ENCODE measurements at regions not wholly inside any gene's neighbourhood (a gene's known extent, or its start where the extent isn't known, plus 50 kb on each side); places are given as distances from the start of the nearest gene placed in this dataset.

- no peak for TF ChIP-seq CTCF (conservative IDR thresholded peaks at IDR 0.05; ENCODE audit: low read depth, low read length)
- no peak overlapping the region for H3K4me3 ChIP-seq (ENCODE audit: low read depth, low read length)
- DNase-seq (ENCODE audit: low read depth): no peak
Measured at GRCh38 chr7:67375427-67375826, 378.8 kb downstream of the TYW1 start.

GRCh38 chr7:67377939-67378862 lies 381.6 kb downstream of the TYW1 start:
- peak; percentile 4 for DNase-seq (ENCODE audit: low read depth)
- H3K4me3 ChIP-seq (ENCODE audit: low read depth, low read length): no peak overlapping the region
- peak; percentile 73 for TF ChIP-seq CTCF (conservative IDR thresholded peaks at IDR 0.05; ENCODE audit: low read depth, low read length)

GRCh38 chr7:67380326-67380725 lies 383.7 kb downstream of the TYW1 start:
- H3K4me3 ChIP-seq (ENCODE audit: low read depth, low read length): no peak overlapping the region
- no peak for DNase-seq (ENCODE audit: low read depth)
- no peak for TF ChIP-seq CTCF (conservative IDR thresholded peaks at IDR 0.05; ENCODE audit: low read depth, low read length)

- H3K4me3 ChIP-seq (ENCODE audit: low read depth, low read length): no peak overlapping the region
- TF ChIP-seq CTCF (conservative IDR thresholded peaks at IDR 0.05; ENCODE audit: low read depth, low read length): no peak
- no peak for DNase-seq (ENCODE audit: low read depth)
Measured at GRCh38 chr7:67380858-67381257, 384.2 kb downstream of the TYW1 start.

GRCh38 chr7:67387851-67388250 lies 391.2 kb downstream of the TYW1 start:
- no peak for DNase-seq (ENCODE audit: low read depth)
- no peak overlapping the region for H3K4me3 ChIP-seq (ENCODE audit: low read depth, low read length)
- TF ChIP-seq CTCF (conservative IDR thresholded peaks at IDR 0.05; ENCODE audit: low read depth, low read length): no peak

- no peak for DNase-seq (ENCODE audit: low read depth)
- TF ChIP-seq CTCF (conservative IDR thresholded peaks at IDR 0.05; ENCODE audit: low read depth, low read length): no peak
- H3K4me3 ChIP-seq (ENCODE audit: low read depth, low read length): no peak overlapping the region
Measured at GRCh38 chr7:67391168-67391567, 394.5 kb downstream of the TYW1 start.

Data from epithelial cell of proximal tubule (primary cell).